ENCODE measurements at regions not wholly inside any gene's neighbourhood (a gene's known extent, or its start where the extent isn't known, plus 50 kb on each side); places are given as distances from the start of the nearest gene placed in this dataset.

GRCh38 chr1:14233510-14233909 is 365.0 kb upstream of the KAZN start:
- TF ChIP-seq CTCF (IDR thresholded peaks at IDR 0.05) = no peak

- no peak for TF ChIP-seq CTCF (IDR thresholded peaks at IDR 0.05)
Observed at GRCh38 chr1:14236097-14236496, 362.4 kb upstream of the KAZN start.

GRCh38 chr1:14238472-14239307 is 359.8 kb upstream of the KAZN start:
- no peak for TF ChIP-seq CTCF (IDR thresholded peaks at IDR 0.05)

- TF ChIP-seq CTCF (IDR thresholded peaks at IDR 0.05) = no peak
Observed at GRCh38 chr1:14240265-14240664, 358.2 kb upstream of the KAZN start.

- TF ChIP-seq CTCF (IDR thresholded peaks at IDR 0.05) = no peak
Observed at GRCh38 chr1:14242123-14242522, 356.4 kb upstream of the KAZN start.

- no peak for TF ChIP-seq CTCF (IDR thresholded peaks at IDR 0.05)
Observed at GRCh38 chr1:14242870-14243269, 355.6 kb upstream of the KAZN start.

GRCh38 chr1:14245954-14246353 is 352.5 kb upstream of the KAZN start:
- no peak for TF ChIP-seq CTCF (IDR thresholded peaks at IDR 0.05)

GRCh38 chr1:14246471-14246870 is 352.0 kb upstream of the KAZN start:
- TF ChIP-seq CTCF (IDR thresholded peaks at IDR 0.05) = no peak

Measured in LNCAP (cell line).